Peyer's patch (tissue), 4 donors: ENCODE measurements at regions not wholly inside any gene's neighbourhood (a gene's known extent, or its start where the extent isn't known, plus 50 kb on each side); places are given as distances from the start of the nearest gene placed in this dataset.

Experiments used
- DNase-seq, 3 donors: peaks; one replicate each; pipeline ENCODE4 v3.0.0-alpha.2; 2017 to 2019
- H3K27ac ChIP-seq, 4 donors: fragments of 200-600 bp; sonication (generic); one replicate each; pipeline ENCODE4 v1.5.1; 2016 to 2019
- H3K27me3 ChIP-seq, 2 donors: fragments of 200-600 bp; sonication (generic); one replicate each; pipeline ENCODE4 v1.5.1; 2019
- H3K36me3 ChIP-seq, 3 donors: fragments of 200-600 bp; sonication (generic); one replicate each; pipeline ENCODE4 v1.5.1; 2016 to 2019
- H3K4me1 ChIP-seq, 4 donors: fragments of 200-600 bp; sonication (generic); one replicate each; pipeline ENCODE4 v1.5.1; 2016 to 2019
- H3K4me3 ChIP-seq, 4 donors: fragments of 200-600 bp; sonication (generic); 1 replicate in 3 of 4; 2 replicates in 1 of 4; pipeline ENCODE4 v1.5.1; 2016 to 2019; ENCODE audit warnings: mild to moderate bottlenecking in 1 of 4
- H3K9me3 ChIP-seq, 4 donors: fragments of 200-600 bp; sonication (generic); one replicate each; pipeline ENCODE4 v1.5.1; 2016 to 2019; ENCODE audit warnings: mild to moderate bottlenecking in 1 of 4
- CTCF ChIP-seq, 6 experiments: fragments of 450-650 bp in 4 of 6; fragments of 200-600 bp in 2 of 6; sonication (generic) in 1 of 6; IDR thresholded peaks; one replicate each; pipeline ENCODE4 v1.5.1; 2017 to 2019; ENCODE audit warnings: antibody characterized with exemption in 6 of 6, mild to moderate bottlenecking in 3 of 6, moderate library complexity in 1 of 6
- POLR2A ChIP-seq, 2 donors: fragments of 450-650 bp; IDR thresholded peaks; one replicate each; pipeline ENCODE4 v1.5.1; 2017; ENCODE audit warnings: antibody characterized with exemption in 2 of 2, mild to moderate bottlenecking in 2 of 2, moderate library complexity in 2 of 2

- DNase-seq, result peak in 2 of 3 donors; percentile 2 to 40
- no peak overlapping the region for H3K27ac ChIP-seq
- no peaks in the 10 kb centered on the region for H3K36me3 ChIP-seq
- TF ChIP-seq CTCF (IDR thresholded peaks at IDR 0.05) (no peak), POLR2A (IDR thresholded peaks at IDR 0.05) (no peak)
- peaks cover 0 to 3% (median 0%) of the 10 kb centered on the region in 4 donors for H3K9me3 ChIP-seq
- no peaks in the 10 kb centered on the region for H3K27me3 ChIP-seq
- no peaks in the 10 kb centered on the region for H3K4me1 ChIP-seq
- H3K4me3 ChIP-seq, result no peak overlapping the region
These were observed 248.8 kb upstream of the AFDN start for GRCh38 chr6:167577891-167578361.

- no peak for DNase-seq
- no peaks in the 10 kb centered on the region for H3K4me1 ChIP-seq
- no peak overlapping the region for H3K4me3 ChIP-seq
- TF ChIP-seq CTCF (IDR thresholded peaks at IDR 0.05) (no peak), POLR2A (IDR thresholded peaks at IDR 0.05) (no peak)
- H3K27ac ChIP-seq, result no peak overlapping the region
- peaks cover 0 to 3% (median 0%) of the 10 kb centered on the region in 4 donors for H3K9me3 ChIP-seq
- no peaks in the 10 kb centered on the region for H3K36me3 ChIP-seq
- H3K27me3 ChIP-seq, result no peaks in the 10 kb centered on the region
These were observed 248.3 kb upstream of the AFDN start for GRCh38 chr6:167578371-167578901.

GRCh38 chr6:167579806-167580618, 246.7 kb upstream of the AFDN start:
- H3K4me3 ChIP-seq, result no peak overlapping the region

GRCh38 chr6:167580619-167580911, 246.1 kb upstream of the AFDN start:
- H3K27ac ChIP-seq, result no peak overlapping the region
- no peak for DNase-seq
- no peaks in the 10 kb centered on the region for H3K36me3 ChIP-seq
- no peak for TF ChIP-seq POLR2A (IDR thresholded peaks at IDR 0.05)
- H3K4me1 ChIP-seq, result no peaks in the 10 kb centered on the region
- no peaks in the 10 kb centered on the region for H3K27me3 ChIP-seq
- no peak overlapping the region for H3K4me3 ChIP-seq
- H3K9me3 ChIP-seq, result peaks cover 0 to 3% (median 0%) of the 10 kb centered on the region in 4 donors

More at GRCh38 chr6:167579806-167580618, 246.7 kb upstream of the AFDN start:
- H3K36me3 ChIP-seq, result no peaks in the 10 kb centered on the region
- no peak for DNase-seq
- no peaks in the 10 kb centered on the region for H3K4me1 ChIP-seq
- H3K27me3 ChIP-seq, result no peaks in the 10 kb centered on the region
- H3K27ac ChIP-seq, result no peak overlapping the region
- H3K9me3 ChIP-seq, result peaks cover 0 to 3% (median 0%) of the 10 kb centered on the region in 4 donors
- TF ChIP-seq CTCF (IDR thresholded peaks at IDR 0.05) (no peak), POLR2A (IDR thresholded peaks at IDR 0.05) (no peak)

- no peak overlapping the region for H3K4me3 ChIP-seq
These were observed 245.1 kb upstream of the AFDN start for GRCh38 chr6:167581637-167582036.

More at GRCh38 chr6:167581637-167582036, 245.1 kb upstream of the AFDN start:
- TF ChIP-seq CTCF (IDR thresholded peaks at IDR 0.05), result no peak
- no peak for TF ChIP-seq POLR2A (IDR thresholded peaks at IDR 0.05)
- peak in 1 of 3 donors; percentile 1 for DNase-seq
- no peaks in the 10 kb centered on the region for H3K9me3 ChIP-seq
- H3K27me3 ChIP-seq, result no peaks in the 10 kb centered on the region
- no peak overlapping the region for H3K27ac ChIP-seq
- no peaks in the 10 kb centered on the region for H3K36me3 ChIP-seq
- no peaks in the 10 kb centered on the region for H3K4me1 ChIP-seq
